Testis (tissue), 2 donors: ENCODE measurements at regions not wholly inside any gene's neighbourhood (a gene's known extent, or its start where the extent isn't known, plus 50 kb on each side); places are given as distances from the start of the nearest gene placed in this dataset.

Experiments
- POLR2A ChIP-seq: fragments of 450-650 bp; IDR thresholded peaks from one replicate; pipeline ENCODE4 v1.6.1; 2017; ENCODE audit warnings: antibody characterized with exemption, mild to moderate bottlenecking, moderate library complexity
- TF ChIP-seq, protein P1 (sequence below), 3 experiments: fragments of 450-650 bp in 2 of 3; fragments of 200-600 bp in 1 of 3; sonication (generic) in 1 of 3; IDR thresholded peaks; one replicate each; pipeline ENCODE4 v1.5.1; 2016 to 2019; ENCODE audit warnings: antibody characterized with exemption in 3 of 3, mild to moderate bottlenecking in 2 of 3, moderate library complexity in 1 of 3

DNA sequence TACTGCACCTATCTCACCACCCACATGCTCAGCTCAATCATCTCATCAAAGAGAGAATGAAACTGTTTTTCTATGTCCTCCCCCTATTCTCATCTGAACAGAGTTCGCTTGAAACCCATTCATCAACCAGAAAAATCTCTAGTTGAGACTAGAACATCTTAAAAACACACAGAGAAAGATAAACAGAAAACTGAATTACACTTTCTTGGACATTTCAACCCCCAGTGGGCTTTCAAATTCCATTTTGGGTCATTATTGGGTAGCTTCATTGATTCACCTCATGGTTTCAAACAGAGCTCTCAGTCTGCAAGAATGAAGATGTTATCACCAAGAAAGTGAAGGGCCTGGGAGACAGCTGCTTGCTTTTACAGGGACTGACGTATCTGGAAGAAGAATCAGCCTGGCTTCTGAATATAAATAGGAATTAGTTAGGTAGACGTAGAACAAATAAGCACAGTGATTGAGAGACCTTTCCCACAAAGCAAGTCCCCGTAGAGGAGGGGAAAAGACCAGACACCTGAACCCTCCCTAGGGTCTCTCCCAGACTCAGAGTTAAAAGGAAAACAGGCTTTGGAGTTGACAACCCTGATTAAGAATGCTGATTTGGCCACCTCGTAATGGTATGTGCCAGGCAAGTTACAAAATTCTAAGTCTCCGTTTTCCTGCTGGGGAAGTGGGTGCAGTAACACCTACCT is 155.7 kb downstream of the BBOX1 start:
- TF ChIP-seq, protein P1, sequence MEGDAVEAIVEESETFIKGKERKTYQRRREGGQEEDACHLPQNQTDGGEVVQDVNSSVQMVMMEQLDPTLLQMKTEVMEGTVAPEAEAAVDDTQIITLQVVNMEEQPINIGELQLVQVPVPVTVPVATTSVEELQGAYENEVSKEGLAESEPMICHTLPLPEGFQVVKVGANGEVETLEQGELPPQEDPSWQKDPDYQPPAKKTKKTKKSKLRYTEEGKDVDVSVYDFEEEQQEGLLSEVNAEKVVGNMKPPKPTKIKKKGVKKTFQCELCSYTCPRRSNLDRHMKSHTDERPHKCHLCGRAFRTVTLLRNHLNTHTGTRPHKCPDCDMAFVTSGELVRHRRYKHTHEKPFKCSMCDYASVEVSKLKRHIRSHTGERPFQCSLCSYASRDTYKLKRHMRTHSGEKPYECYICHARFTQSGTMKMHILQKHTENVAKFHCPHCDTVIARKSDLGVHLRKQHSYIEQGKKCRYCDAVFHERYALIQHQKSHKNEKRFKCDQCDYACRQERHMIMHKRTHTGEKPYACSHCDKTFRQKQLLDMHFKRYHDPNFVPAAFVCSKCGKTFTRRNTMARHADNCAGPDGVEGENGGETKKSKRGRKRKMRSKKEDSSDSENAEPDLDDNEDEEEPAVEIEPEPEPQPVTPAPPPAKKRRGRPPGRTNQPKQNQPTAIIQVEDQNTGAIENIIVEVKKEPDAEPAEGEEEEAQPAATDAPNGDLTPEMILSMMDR (IDR thresholded peaks at IDR 0.05) = no peak
- no peak for TF ChIP-seq POLR2A
